GM19099 (cell line): ENCODE measurements at regions not wholly inside any gene's neighbourhood (a gene's known extent, or its start where the extent isn't known, plus 50 kb on each side); places are given as distances from the start of the nearest gene placed in this dataset.
A peak's percentile ranks its signal among the peaks of the same experiment; 100 is the strongest.

Experiments used
- POLR2A ChIP-seq: IDR thresholded peaks from 3 replicates; pipeline ENCODE4 v1.6.1; 2011; ENCODE audit warnings: low read depth; ENCODE audit not compliant: insufficient read length; ENCODE audit errors: extremely low read depth

- no peak for TF ChIP-seq POLR2A
Observed at GRCh38 chr9:99421369-99421768, 199.3 kb downstream of the SEC61B start.

DNA sequence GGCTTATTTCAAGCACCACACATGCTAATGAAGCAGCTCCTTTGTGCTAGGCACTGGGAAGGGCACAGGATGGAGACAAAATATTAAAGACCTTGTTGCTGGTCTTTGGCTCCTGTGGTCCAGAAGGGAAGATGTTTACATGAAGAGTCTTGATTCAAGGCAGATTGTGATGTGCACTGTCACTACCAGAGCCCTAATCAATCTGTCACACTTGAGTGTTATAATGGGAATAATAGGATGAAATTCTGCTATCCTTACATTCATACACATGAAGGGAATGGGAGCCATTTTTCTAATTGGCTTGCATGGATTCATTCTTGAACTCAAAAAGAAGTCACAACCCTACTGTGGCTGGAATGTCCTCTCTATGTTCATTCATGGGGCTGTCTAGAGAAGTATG is 203.0 kb downstream of the SEC61B start:
- TF ChIP-seq POLR2A: no peak

- TF ChIP-seq POLR2A: no peak
Observed at GRCh38 chr9:99425923-99426842, 204.1 kb downstream of the SEC61B start.

- no peak for TF ChIP-seq POLR2A
Observed at GRCh38 chr9:99427260-99427659, 205.2 kb downstream of the SEC61B start.

- TF ChIP-seq POLR2A: no peak
Observed at GRCh38 chr9:99430301-99430700, 208.2 kb downstream of the SEC61B start.

- TF ChIP-seq POLR2A: no peak
Observed at GRCh38 chr9:99431103-99431502, 209.0 kb downstream of the SEC61B start.

DNA sequence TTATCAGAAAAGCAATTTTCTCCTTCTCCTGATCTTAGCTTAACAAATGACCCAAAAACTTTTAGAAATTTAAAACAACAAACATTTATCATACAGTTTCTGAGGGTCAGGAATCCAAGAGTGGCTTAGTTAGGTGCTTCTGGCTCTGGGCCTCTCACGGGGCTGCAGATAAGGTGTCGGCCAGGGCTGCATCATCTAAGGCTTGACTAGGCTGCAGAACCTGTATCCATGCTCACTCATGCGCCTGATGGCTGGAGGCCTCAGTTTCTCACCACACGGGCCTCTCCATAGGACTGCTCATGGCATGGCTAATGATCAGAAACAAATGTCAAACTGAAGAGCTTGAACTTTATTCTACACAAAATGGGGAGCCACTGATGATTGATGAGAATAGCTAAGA is 210.0 kb downstream of the SEC61B start:
- TF ChIP-seq POLR2A: no peak

- no peak for TF ChIP-seq POLR2A
Observed at GRCh38 chr9:99433095-99433494, 211.0 kb downstream of the SEC61B start.

- peak; percentile 23 for TF ChIP-seq POLR2A
Observed at GRCh38 chr9:99433555-99433954, 211.5 kb downstream of the SEC61B start.

- no peak for TF ChIP-seq POLR2A
Observed at GRCh38 chr9:99436616-99437015, 214.5 kb downstream of the SEC61B start.

- no peak for TF ChIP-seq POLR2A
Observed at GRCh38 chr9:99437145-99437544, 215.1 kb downstream of the SEC61B start.

- TF ChIP-seq POLR2A: no peak
Observed at GRCh38 chr9:99438596-99438995, 216.5 kb downstream of the SEC61B start.

GRCh38 chr9:99441829-99442228 is 219.7 kb downstream of the SEC61B start:
- TF ChIP-seq POLR2A: no peak

GRCh38 chr9:99445371-99445891 is 223.3 kb downstream of the SEC61B start:
- no peak for TF ChIP-seq POLR2A

- no peak for TF ChIP-seq POLR2A
Observed at GRCh38 chr9:99445920-99446319, 223.8 kb downstream of the SEC61B start.

DNA sequence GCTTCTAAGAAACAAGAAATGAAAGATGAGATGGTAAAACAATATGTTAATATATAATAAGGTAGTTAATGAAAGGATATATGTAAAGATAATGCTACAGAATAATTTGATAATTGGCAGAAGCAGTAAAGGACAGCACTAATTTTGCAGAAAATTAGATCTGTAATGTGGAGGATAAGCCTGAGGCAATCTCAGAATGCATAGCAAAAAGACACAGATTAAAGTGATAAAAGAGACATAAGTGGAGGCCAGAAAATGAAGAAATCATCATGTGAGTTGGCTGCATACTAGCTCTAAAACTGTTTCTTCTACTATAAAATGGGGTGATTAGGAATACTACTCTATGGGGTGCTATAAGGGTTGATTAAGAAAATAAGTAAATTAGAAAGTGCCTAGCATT is 225.9 kb downstream of the SEC61B start:
- no peak for TF ChIP-seq POLR2A
